ENCODE measurements at regions not wholly inside any gene's neighbourhood (a gene's known extent, or its start where the extent isn't known, plus 50 kb on each side); places are given as distances from the start of the nearest gene placed in this dataset.
"Not testable (repeated sequence)": the region's sequence is repeated elsewhere in the genome, so short reads cannot be mapped to it uniquely, and the experiment has no call there.

GRCh38 chr7:76771980-76772379 is 144.9 kb upstream of the POMZP3 start:
- intact Hi-C loops (cut with micrococcal nuclease): not testable (repeated sequence)

DNA sequence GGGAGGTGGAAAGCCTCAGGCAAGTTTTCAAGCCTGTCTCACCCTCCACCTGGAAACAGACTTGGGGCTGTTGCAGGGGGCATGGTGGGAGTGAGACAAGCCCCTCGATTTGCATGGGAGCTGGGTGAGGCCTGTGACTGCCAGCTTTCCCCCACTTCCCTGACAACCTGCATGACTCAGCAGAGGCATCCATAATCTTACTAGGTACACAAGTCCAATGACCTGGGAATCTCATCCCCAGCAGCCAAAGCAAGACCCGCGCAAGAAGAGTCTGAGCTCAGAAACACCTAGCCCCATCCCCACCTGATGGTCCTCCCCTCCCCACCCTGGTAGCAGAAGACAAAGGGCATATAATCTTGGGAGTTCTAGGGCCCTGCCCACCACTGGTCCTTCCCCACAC is 136.9 kb upstream of the POMZP3 start:
- intact Hi-C loops (cut with micrococcal nuclease); H3K27ac Mint-ChIP-seq (ENCODE audit: low read depth, unreplicated experiment); BruUV-seq (replicated peaks); CTCF ChIA-PET; H3K36me3 Mint-ChIP-seq (ENCODE audit: insufficient read depth, unreplicated experiment); H3K4me1 Mint-ChIP-seq (ENCODE audit: insufficient read depth, unreplicated experiment); DNase-seq (ENCODE audit: unreplicated experiment); POLR2A ChIA-PET; H3K4me3 Mint-ChIP-seq (ENCODE audit: unreplicated experiment): not testable (repeated sequence)
- H3K27me3 Mint-ChIP-seq (ENCODE audit: insufficient read depth, unreplicated experiment): peaks cover 27% of the 10 kb centered on the region
- peaks cover 13% of the 10 kb centered on the region for H3K9me3 Mint-ChIP-seq (ENCODE audit: unreplicated experiment)

More at GRCh38 chr7:76771980-76772379, 144.9 kb upstream of the POMZP3 start:
- H3K36me3 Mint-ChIP-seq (ENCODE audit: insufficient read depth, unreplicated experiment); H3K9me3 Mint-ChIP-seq (ENCODE audit: unreplicated experiment); H3K27ac Mint-ChIP-seq (ENCODE audit: low read depth, unreplicated experiment); BruUV-seq (replicated peaks); H3K4me3 Mint-ChIP-seq (ENCODE audit: unreplicated experiment); CTCF ChIA-PET; POLR2A ChIA-PET; DNase-seq (ENCODE audit: unreplicated experiment); H3K4me1 Mint-ChIP-seq (ENCODE audit: insufficient read depth, unreplicated experiment): not testable (repeated sequence)
- peaks cover 14% of the 10 kb centered on the region for H3K27me3 Mint-ChIP-seq (ENCODE audit: insufficient read depth, unreplicated experiment)

GRCh38 chr7:76760546-76761220 is 133.6 kb upstream of the POMZP3 start:
- DNase-seq (ENCODE audit: unreplicated experiment): peak; percentile 4
- H3K27ac Mint-ChIP-seq (ENCODE audit: low read depth, unreplicated experiment); CTCF ChIA-PET; H3K4me3 Mint-ChIP-seq (ENCODE audit: unreplicated experiment); H3K4me1 Mint-ChIP-seq (ENCODE audit: insufficient read depth, unreplicated experiment); BruUV-seq (replicated peaks); POLR2A ChIA-PET; intact Hi-C loops (cut with micrococcal nuclease); H3K36me3 Mint-ChIP-seq (ENCODE audit: insufficient read depth, unreplicated experiment); H3K9me3 Mint-ChIP-seq (ENCODE audit: unreplicated experiment): not testable (repeated sequence)
- H3K27me3 Mint-ChIP-seq (ENCODE audit: insufficient read depth, unreplicated experiment): peaks cover 26% of the 10 kb centered on the region

DNA sequence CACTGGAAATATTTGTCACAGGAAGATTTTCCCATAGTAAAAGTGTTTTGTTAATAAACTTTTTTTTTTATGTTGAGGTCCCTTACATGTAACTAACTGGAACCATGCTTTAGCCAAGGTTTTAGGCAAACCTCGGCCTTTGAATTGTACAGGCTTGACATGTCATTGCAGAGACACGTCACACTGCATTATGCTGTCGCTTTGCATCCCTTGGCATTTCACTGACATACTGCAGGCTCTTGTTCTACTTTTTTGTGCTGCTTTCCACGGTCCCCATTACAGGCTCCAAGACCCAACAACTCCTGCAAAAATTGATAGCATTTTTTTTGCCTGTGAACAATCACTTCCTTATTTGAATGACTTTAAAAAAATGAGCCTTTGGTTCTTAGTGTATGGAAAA is 112.5 kb upstream of the POMZP3 start:
- H3K4me3 Mint-ChIP-seq (ENCODE audit: unreplicated experiment); H3K27me3 Mint-ChIP-seq (ENCODE audit: insufficient read depth, unreplicated experiment); POLR2A ChIA-PET; DNase-seq (ENCODE audit: unreplicated experiment); H3K36me3 Mint-ChIP-seq (ENCODE audit: insufficient read depth, unreplicated experiment); CTCF ChIA-PET; intact Hi-C loops (cut with micrococcal nuclease); H3K9me3 Mint-ChIP-seq (ENCODE audit: unreplicated experiment); H3K4me1 Mint-ChIP-seq (ENCODE audit: insufficient read depth, unreplicated experiment); BruUV-seq (replicated peaks); H3K27ac Mint-ChIP-seq (ENCODE audit: low read depth, unreplicated experiment): not testable (repeated sequence)

DNA sequence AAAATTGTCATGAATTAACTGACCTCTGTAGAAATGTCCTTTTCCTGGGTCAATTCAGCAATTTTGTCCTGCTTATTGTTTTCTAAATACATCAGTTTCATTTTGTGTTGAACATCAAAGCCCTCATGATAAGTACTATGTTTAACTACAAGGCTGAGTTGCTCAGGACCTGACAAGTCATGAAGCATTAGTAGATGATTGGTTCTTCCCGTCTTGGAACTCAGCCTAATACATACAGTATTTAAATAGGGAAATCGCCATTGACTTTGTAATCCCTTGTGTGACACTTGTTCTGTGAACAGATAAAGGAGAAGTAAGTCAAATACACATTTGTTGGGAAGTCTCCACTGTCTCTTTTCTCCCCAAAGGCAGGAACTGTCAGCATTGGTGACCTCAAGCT is 109.6 kb upstream of the POMZP3 start:
- H3K4me1 Mint-ChIP-seq (ENCODE audit: insufficient read depth, unreplicated experiment); H3K9me3 Mint-ChIP-seq (ENCODE audit: unreplicated experiment); H3K27me3 Mint-ChIP-seq (ENCODE audit: insufficient read depth, unreplicated experiment); CTCF ChIA-PET; H3K36me3 Mint-ChIP-seq (ENCODE audit: insufficient read depth, unreplicated experiment); BruUV-seq (replicated peaks); POLR2A ChIA-PET; H3K27ac Mint-ChIP-seq (ENCODE audit: low read depth, unreplicated experiment); H3K4me3 Mint-ChIP-seq (ENCODE audit: unreplicated experiment); DNase-seq (ENCODE audit: unreplicated experiment); intact Hi-C loops (cut with micrococcal nuclease): not testable (repeated sequence)

DNA sequence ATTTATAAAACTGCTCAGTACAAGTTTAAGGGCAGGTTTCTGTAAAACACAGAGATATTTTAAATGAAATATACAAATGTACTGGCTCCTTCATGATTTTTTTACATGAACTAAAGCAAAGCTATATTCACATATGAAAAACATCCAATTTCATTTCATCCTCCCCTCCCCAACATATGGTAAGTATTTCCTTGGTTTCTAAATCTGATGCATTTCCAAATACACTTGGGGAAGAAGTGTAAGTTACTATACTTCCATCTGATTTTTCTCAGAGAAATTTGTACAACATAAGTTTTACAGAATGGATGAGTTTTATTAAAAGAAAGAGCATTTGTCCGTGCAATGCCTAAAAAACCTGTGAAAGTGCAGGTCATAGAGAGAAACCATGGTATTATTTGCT is 109.0 kb upstream of the POMZP3 start:
- intact Hi-C loops (cut with micrococcal nuclease); BruUV-seq (replicated peaks); CTCF ChIA-PET; H3K27ac Mint-ChIP-seq (ENCODE audit: low read depth, unreplicated experiment); DNase-seq (ENCODE audit: unreplicated experiment); H3K4me1 Mint-ChIP-seq (ENCODE audit: insufficient read depth, unreplicated experiment); H3K4me3 Mint-ChIP-seq (ENCODE audit: unreplicated experiment); H3K27me3 Mint-ChIP-seq (ENCODE audit: insufficient read depth, unreplicated experiment); H3K9me3 Mint-ChIP-seq (ENCODE audit: unreplicated experiment); H3K36me3 Mint-ChIP-seq (ENCODE audit: insufficient read depth, unreplicated experiment); POLR2A ChIA-PET: not testable (repeated sequence)

GRCh38 chr7:76735668-76736067 is 108.6 kb upstream of the POMZP3 start:
- intact Hi-C loops (cut with micrococcal nuclease); DNase-seq (ENCODE audit: unreplicated experiment); H3K4me1 Mint-ChIP-seq (ENCODE audit: insufficient read depth, unreplicated experiment); H3K36me3 Mint-ChIP-seq (ENCODE audit: insufficient read depth, unreplicated experiment); POLR2A ChIA-PET; CTCF ChIA-PET; BruUV-seq (replicated peaks); H3K27ac Mint-ChIP-seq (ENCODE audit: low read depth, unreplicated experiment); H3K9me3 Mint-ChIP-seq (ENCODE audit: unreplicated experiment); H3K4me3 Mint-ChIP-seq (ENCODE audit: unreplicated experiment); H3K27me3 Mint-ChIP-seq (ENCODE audit: insufficient read depth, unreplicated experiment): not testable (repeated sequence)

DNA sequence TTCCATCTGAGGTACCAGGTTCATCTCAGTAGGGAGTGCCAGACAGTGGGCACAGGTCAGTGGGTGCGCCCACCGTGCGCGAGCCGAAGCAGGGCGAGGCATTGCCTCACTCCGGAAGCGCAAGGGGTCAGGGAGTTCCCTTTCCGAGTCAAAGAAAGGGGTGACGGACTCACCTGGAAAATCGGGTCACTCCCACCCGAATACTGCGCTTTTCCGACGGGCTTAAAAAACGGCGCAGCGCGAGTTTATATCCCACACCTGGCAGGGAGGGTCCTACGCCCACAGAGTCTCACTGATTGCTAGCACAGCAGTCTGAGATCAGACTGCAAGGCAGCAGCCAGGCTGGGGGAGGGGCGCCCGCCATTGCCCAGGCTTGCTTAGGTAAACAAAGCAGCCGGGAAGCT is 101.5 kb upstream of the POMZP3 start:
- H3K9me3 Mint-ChIP-seq (ENCODE audit: unreplicated experiment); DNase-seq (ENCODE audit: unreplicated experiment); H3K36me3 Mint-ChIP-seq (ENCODE audit: insufficient read depth, unreplicated experiment); H3K27ac Mint-ChIP-seq (ENCODE audit: low read depth, unreplicated experiment); intact Hi-C loops (cut with micrococcal nuclease); CTCF ChIA-PET; BruUV-seq (replicated peaks); H3K27me3 Mint-ChIP-seq (ENCODE audit: insufficient read depth, unreplicated experiment); H3K4me1 Mint-ChIP-seq (ENCODE audit: insufficient read depth, unreplicated experiment); H3K4me3 Mint-ChIP-seq (ENCODE audit: unreplicated experiment); POLR2A ChIA-PET: not testable (repeated sequence)

DNA sequence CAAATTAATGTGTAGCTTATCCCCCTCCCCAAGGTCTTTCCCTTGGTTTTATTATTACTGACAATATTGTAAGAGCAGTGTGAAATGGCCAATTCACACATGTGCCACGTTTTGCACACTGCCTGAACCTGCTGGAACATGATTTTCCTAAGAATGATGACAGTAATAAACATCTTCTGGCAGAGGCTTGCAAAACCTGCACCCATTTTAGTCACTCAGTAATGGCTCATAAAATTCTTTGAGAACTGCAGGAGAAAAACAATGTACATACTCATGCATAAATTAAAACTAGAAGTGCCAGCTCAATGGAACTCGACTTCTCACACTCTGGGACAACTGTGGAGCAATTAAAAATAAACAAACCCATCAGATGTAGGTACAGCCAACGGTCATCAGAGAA is 96.8 kb upstream of the POMZP3 start:
- intact Hi-C loops (cut with micrococcal nuclease); BruUV-seq (replicated peaks): not testable (repeated sequence)

GRCh38 chr7:76716551-76716950 is 89.5 kb upstream of the POMZP3 start:
- H3K27ac Mint-ChIP-seq (ENCODE audit: low read depth, unreplicated experiment); intact Hi-C loops (cut with micrococcal nuclease); H3K36me3 Mint-ChIP-seq (ENCODE audit: insufficient read depth, unreplicated experiment); H3K9me3 Mint-ChIP-seq (ENCODE audit: unreplicated experiment); DNase-seq (ENCODE audit: unreplicated experiment); CTCF ChIA-PET; H3K4me3 Mint-ChIP-seq (ENCODE audit: unreplicated experiment); BruUV-seq (replicated peaks); H3K4me1 Mint-ChIP-seq (ENCODE audit: insufficient read depth, unreplicated experiment); POLR2A ChIA-PET: not testable (repeated sequence)
- peaks cover 13% of the 10 kb centered on the region for H3K27me3 Mint-ChIP-seq (ENCODE audit: insufficient read depth, unreplicated experiment)

More for the DNA sequence above, 96.8 kb upstream of the POMZP3 start:
- DNase-seq (ENCODE audit: unreplicated experiment); POLR2A ChIA-PET; H3K27ac Mint-ChIP-seq (ENCODE audit: low read depth, unreplicated experiment); H3K4me3 Mint-ChIP-seq (ENCODE audit: unreplicated experiment); H3K9me3 Mint-ChIP-seq (ENCODE audit: unreplicated experiment); H3K36me3 Mint-ChIP-seq (ENCODE audit: insufficient read depth, unreplicated experiment); CTCF ChIA-PET; H3K4me1 Mint-ChIP-seq (ENCODE audit: insufficient read depth, unreplicated experiment): not testable (repeated sequence)
- peaks cover 13% of the 10 kb centered on the region for H3K27me3 Mint-ChIP-seq (ENCODE audit: insufficient read depth, unreplicated experiment)

Measured in MCF 10A (cell line).